A549 (cell line): ENCODE measurements at regions not wholly inside any gene's neighbourhood (a gene's known extent, or its start where the extent isn't known, plus 50 kb on each side); places are given as distances from the start of the nearest gene placed in this dataset.

Experiments
- ATAC-seq, 2 experiments: fragments of 200-7000 bp in 1 of 2; fragments of >200 bp in 1 of 2; cut with Nextera tagmentation in 1 of 2; cut with Tn5 transposase in 1 of 2; 3 replicates each; pipeline versions ENCODE4 v1.8.0 to v1.9.1; 2018 to 2020; ENCODE audit warnings: mild to moderate bottlenecking in 1 of 2, moderate library complexity in 1 of 2
- CTCF ChIA-PET: fragments of 300-600 bp; sonication (Branson Sonifier 250); formaldehyde crosslinking; extraction: SDS; loops from one replicate; lab custom pipeline; 2021; ENCODE audit warnings: antibody characterized with exemption, inconsistent platforms; lab: Yijun Ruan, JAX
- POLR2A ChIA-PET: fragments of 350-600 bp; formaldehyde crosslinking; extraction: SDS; loops from one replicate; lab custom pipeline; 2021; ENCODE audit warnings: antibody characterized with exemption, inconsistent platforms; lab: Yijun Ruan, JAX
- DNase-seq, 2 experiments: peaks; one replicate each; pipeline versions ENCODE4 v3.0.0 to v3.0.0-alpha.2; 2011 to 2016; ENCODE audit warnings: low read depth in 1 of 2, low spot score in 1 of 2
- FAIRE-seq: peaks from 2 replicates; lab custom pipeline; 2011; peaks lifted over from hg19 to GRCh38; lab: Jason Lieb, UNC
- H3K27ac ChIP-seq, 2 experiments: fragments of >200 bp; sonication (Bioruptor Twin); formaldehyde crosslinking; 3 replicates each; pipeline ENCODE4 v1.5.1; 2016 to 2017
- H3K4me1 ChIP-seq: fragments of >200 bp; sonication (Bioruptor Twin); formaldehyde crosslinking; 3 replicates; pipeline ENCODE4 v1.6.1; 2016
- H3K4me2 ChIP-seq: fragments of >200 bp; sonication (Bioruptor Twin); formaldehyde crosslinking; 3 replicates; pipeline ENCODE4 v1.6.1; 2016
- H3K4me3 ChIP-seq: fragments of >200 bp; sonication (Bioruptor Twin); formaldehyde crosslinking; 3 replicates; pipeline ENCODE4 v1.5.1; 2016
- H3K9me3 ChIP-seq: fragments of >200 bp; sonication (Bioruptor Twin); formaldehyde crosslinking; 3 replicates; pipeline ENCODE4 v1.6.1; 2016
- CEBPB ChIP-seq, 2 experiments: fragments of >200 bp in 1 of 2; sonication (Bioruptor Twin) in 1 of 2; formaldehyde crosslinking in 1 of 2; IDR thresholded peaks; 2 replicates each; pipeline ENCODE4 v1.6.1; 2012 to 2016
- CHD2 ChIP-seq: fragments of 150-350 bp; IDR thresholded peaks from 2 replicates; pipeline ENCODE4 v1.6.1; 2014; ENCODE audit warnings: low read length; ENCODE audit not compliant: partially characterized antibody
- CTCF ChIP-seq: fragments of >200 bp; sonication (Bioruptor Twin); formaldehyde crosslinking; IDR thresholded peaks from 3 replicates; pipeline ENCODE4 v1.5.1; 2016
- ESRRA ChIP-seq: fragments of 150-350 bp; IDR thresholded peaks from 2 replicates; pipeline ENCODE4 v1.6.1; 2014; ENCODE audit warnings: mild to moderate bottlenecking, low read length, borderline replicate concordance
- FOSL2 ChIP-seq, 2 experiments: fragments of 450-650 bp in 1 of 2; fragments of >200 bp in 1 of 2; sonication (Bioruptor Twin) in 1 of 2; formaldehyde crosslinking; IDR thresholded peaks; 2 replicates each; pipeline versions ENCODE4 v1.5.0 to v1.6.1; 2016 to 2020; ENCODE audit warnings: mild to moderate bottlenecking in 1 of 2, moderate library complexity in 1 of 2
- GATA3 ChIP-seq: IDR thresholded peaks from 2 replicates; pipeline ENCODE4 v1.6.1; 2012; ENCODE audit warnings: borderline replicate concordance
- HDAC2 ChIP-seq: fragments of 200-600 bp; sonication (generic); IDR thresholded peaks from 2 replicates; pipeline ENCODE4 v1.6.1; 2016
- HES2 ChIP-seq: fragments of >200 bp; sonication (Bioruptor Twin); formaldehyde crosslinking; IDR thresholded peaks from 2 replicates; pipeline ENCODE4 v1.6.1; 2016
- HOXB13 ChIP-seq: fragments of 250-450 bp; sonication (Bioruptor Pico); IDR thresholded peaks from 2 replicates; pipeline ENCODE4 v1.5.0; 2020; ENCODE audit warnings: low read depth, mild to moderate bottlenecking, moderate library complexity
- HOXB5 ChIP-seq: fragments of 250-450 bp; sonication (Bioruptor Pico); IDR thresholded peaks from 2 replicates; pipeline ENCODE4 v1.5.0; 2020; ENCODE audit warnings: mild to moderate bottlenecking, moderate library complexity
- PHF8 ChIP-seq: fragments of 200-600 bp; sonication (generic); IDR thresholded peaks from 2 replicates; pipeline ENCODE4 v1.6.1; 2016; ENCODE audit warnings: low read depth, mild to moderate bottlenecking, antibody characterized with exemption, moderate library complexity, borderline replicate concordance
- POLR2AphosphoS2 ChIP-seq: conservative IDR thresholded peaks from 2 replicates; pipeline ENCODE4 v1.6.1; 2012; ENCODE audit warnings: low read length, improper control_type of control experiment, inconsistent platforms
- RAD21 ChIP-seq, 2 experiments: fragments of >200 bp in 1 of 2; sonication (Bioruptor Twin) in 1 of 2; formaldehyde crosslinking in 1 of 2; IDR thresholded peaks in 1 of 2; conservative IDR thresholded peaks in 1 of 2; 2 replicates in 1 of 2; 3 replicates in 1 of 2; pipeline ENCODE4 v1.6.1; 2012 to 2018; ENCODE audit warnings: inconsistent platforms in 1 of 2
- RARB ChIP-seq: fragments of 250-450 bp; sonication (Bioruptor Pico); IDR thresholded peaks from 2 replicates; pipeline ENCODE4 v1.8.0; 2021; ENCODE audit warnings: mild to moderate bottlenecking, moderate library complexity
- RFX5 ChIP-seq: fragments of 450-650 bp; IDR thresholded peaks from 2 replicates; pipeline ENCODE4 v1.7.1; 2014; ENCODE audit warnings: antibody characterized with exemption, mild to moderate bottlenecking, moderate library complexity
- RNF2 ChIP-seq: fragments of 200-600 bp; sonication (generic); IDR thresholded peaks from 2 replicates; pipeline ENCODE4 v1.6.1; 2016; ENCODE audit warnings: low read depth, mild to moderate bottlenecking, antibody characterized with exemption, moderate library complexity, borderline replicate concordance
- SMC3 ChIP-seq: fragments of >200 bp; sonication (Bioruptor Twin); formaldehyde crosslinking; IDR thresholded peaks from 3 replicates; pipeline ENCODE4 v1.6.1; 2018; ENCODE audit warnings: inconsistent platforms
- ZFP36 ChIP-seq: fragments of 450-650 bp; IDR thresholded peaks from 2 replicates; pipeline ENCODE4 v1.6.1; 2014; ENCODE audit warnings: borderline replicate concordance; ENCODE audit not compliant: partially characterized antibody
- WGBS: methylation state at CpG from one replicate; pipeline ENCODE4 v1.1.6; 2017; ENCODE audit errors: missing lambda C conversion rate; 5-methylcytosine and 5-hydroxymethylcytosine counted together
- TF ChIP-seq, protein P1 (sequence below): fragments of 150-350 bp; IDR thresholded peaks from 2 replicates; pipeline ENCODE4 v1.6.1; 2014; ENCODE audit warnings: low read depth, mild to moderate bottlenecking, low read length
- TF ChIP-seq, protein P2 (sequence below): fragments of 450-650 bp; IDR thresholded peaks from 2 replicates; pipeline ENCODE4 v1.6.1; 2014; ENCODE audit warnings: antibody characterized with exemption
- TF ChIP-seq, protein P3 (sequence below): fragments of >200 bp; sonication (Bioruptor Twin); formaldehyde crosslinking; IDR thresholded peaks from 3 replicates; pipeline ENCODE4 v1.6.1; 2016

- no peak for ATAC-seq
- no peak for DNase-seq
- TF ChIP-seq RAD21 (conservative IDR thresholded peaks at IDR 0.05 in 1 of 2, IDR thresholded peaks at IDR 0.05 in 1 of 2) (no peak), CTCF (no peak), HDAC2 (no peak), HOXB5 (CRISPR knock-in tag) (no peak), CEBPB (IDR thresholded peaks at IDR 0.05) (no peak), RNF2 (no peak)
- TF ChIP-seq, protein P1, sequence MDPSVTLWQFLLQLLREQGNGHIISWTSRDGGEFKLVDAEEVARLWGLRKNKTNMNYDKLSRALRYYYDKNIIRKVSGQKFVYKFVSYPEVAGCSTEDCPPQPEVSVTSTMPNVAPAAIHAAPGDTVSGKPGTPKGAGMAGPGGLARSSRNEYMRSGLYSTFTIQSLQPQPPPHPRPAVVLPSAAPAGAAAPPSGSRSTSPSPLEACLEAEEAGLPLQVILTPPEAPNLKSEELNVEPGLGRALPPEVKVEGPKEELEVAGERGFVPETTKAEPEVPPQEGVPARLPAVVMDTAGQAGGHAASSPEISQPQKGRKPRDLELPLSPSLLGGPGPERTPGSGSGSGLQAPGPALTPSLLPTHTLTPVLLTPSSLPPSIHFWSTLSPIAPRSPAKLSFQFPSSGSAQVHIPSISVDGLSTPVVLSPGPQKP = no peak
- TF ChIP-seq, protein P2, sequence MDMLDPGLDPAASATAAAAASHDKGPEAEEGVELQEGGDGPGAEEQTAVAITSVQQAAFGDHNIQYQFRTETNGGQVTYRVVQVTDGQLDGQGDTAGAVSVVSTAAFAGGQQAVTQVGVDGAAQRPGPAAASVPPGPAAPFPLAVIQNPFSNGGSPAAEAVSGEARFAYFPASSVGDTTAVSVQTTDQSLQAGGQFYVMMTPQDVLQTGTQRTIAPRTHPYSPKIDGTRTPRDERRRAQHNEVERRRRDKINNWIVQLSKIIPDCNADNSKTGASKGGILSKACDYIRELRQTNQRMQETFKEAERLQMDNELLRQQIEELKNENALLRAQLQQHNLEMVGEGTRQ = no peak
- Histone ChIP-seq H3K9me3 (no peaks in the 10 kb centered on the region), H3K4me1 (no peaks in the 10 kb centered on the region), H3K4me3 (no peak overlapping the region), H3K27ac (no peak overlapping the region), H3K4me2 (no peak overlapping the region)
- WGBS = 89% methylated on average over 9 of the region's 9 CpGs
- FAIRE-seq = no peak
- ChIA-PET POLR2A (no interaction called here), CTCF (no interaction called here)
Observed at GRCh38 chr6:2465336-2465735, 219.9 kb upstream of the GMDS start.

DNA sequence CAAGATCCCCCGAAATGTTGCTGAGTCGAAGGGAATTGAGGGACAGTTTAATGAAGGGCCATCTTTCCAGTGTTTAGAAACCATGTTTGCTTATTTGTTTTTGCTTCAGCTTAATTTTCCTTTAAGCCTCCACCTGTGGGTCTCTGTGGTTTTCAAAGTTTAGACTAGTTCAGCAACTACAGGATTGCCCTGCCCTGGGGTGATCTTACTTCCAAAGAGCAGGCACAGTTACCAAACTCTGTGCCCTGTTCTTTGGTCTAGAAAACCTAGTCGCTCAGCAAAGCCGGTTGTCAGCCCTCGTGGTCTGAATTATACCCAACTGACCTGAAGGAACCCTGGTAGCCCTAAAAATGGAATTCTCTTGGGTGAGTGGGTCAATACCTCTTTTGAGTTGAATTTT lies 219.2 kb upstream of the GMDS start:
- FAIRE-seq (no peak), ATAC-seq (no peak), DNase-seq (no peak)
- TF ChIP-seq GATA3 (no peak), CHD2 (no peak), POLR2AphosphoS2 (no peak), RARB (CRISPR knock-in tag) (no peak)
- TF ChIP-seq, protein P3, sequence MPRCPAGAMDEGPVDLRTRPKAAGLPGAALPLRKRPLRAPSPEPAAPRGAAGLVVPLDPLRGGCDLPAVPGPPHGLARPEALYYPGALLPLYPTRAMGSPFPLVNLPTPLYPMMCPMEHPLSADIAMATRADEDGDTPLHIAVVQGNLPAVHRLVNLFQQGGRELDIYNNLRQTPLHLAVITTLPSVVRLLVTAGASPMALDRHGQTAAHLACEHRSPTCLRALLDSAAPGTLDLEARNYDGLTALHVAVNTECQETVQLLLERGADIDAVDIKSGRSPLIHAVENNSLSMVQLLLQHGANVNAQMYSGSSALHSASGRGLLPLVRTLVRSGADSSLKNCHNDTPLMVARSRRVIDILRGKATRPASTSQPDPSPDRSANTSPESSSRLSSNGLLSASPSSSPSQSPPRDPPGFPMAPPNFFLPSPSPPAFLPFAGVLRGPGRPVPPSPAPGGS = no peak
- ChIA-PET CTCF (no interaction called here), POLR2A (no interaction called here)
- Histone ChIP-seq H3K4me2 (no peak overlapping the region), H3K27ac (no peak overlapping the region), H3K9me3 (no peaks in the 10 kb centered on the region), H3K4me3 (no peak overlapping the region), H3K4me1 (no peaks in the 10 kb centered on the region)
- 91% methylated on average over 5 of the region's 5 CpGs for WGBS

DNA sequence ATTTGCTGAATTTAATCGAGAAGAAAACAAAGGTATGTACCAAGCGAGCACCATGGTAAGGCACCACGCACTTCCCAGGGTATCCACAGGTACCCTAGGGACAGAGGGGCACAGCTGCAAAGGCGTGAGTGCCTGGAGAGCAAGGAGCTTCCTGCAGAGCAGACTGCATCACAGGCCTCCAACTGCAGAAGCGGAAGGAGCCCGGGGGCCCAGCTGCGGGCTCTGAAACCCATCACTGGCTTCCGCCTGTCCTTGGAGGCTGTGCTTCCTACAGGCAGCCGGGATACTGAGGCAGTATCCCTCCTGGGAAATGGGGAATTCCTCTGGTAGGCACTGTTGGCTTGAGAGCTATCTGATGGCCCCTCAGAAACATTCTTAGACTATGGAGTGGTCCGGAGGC lies 217.4 kb upstream of the GMDS start:
- Histone ChIP-seq H3K4me2 (no peak overlapping the region), H3K4me3 (no peak overlapping the region), H3K27ac (no peak overlapping the region), H3K4me1 (no peaks in the 10 kb centered on the region), H3K9me3 (no peaks in the 10 kb centered on the region)
- no peak for DNase-seq
- no peak for TF ChIP-seq RFX5
- no peak for TF ChIP-seq PHF8
- TF ChIP-seq ZFP36 = no peak
- TF ChIP-seq ESRRA = no peak
- TF ChIP-seq FOSL2 (IDR thresholded peaks at IDR 0.05) = no peak
- no peak for TF ChIP-seq FOSL2 (CRISPR knock-in tag; IDR thresholded peaks at IDR 0.05)
- TF ChIP-seq HES2 = no peak
- TF ChIP-seq HOXB13 (CRISPR knock-in tag) = no peak
- no peak for TF ChIP-seq SMC3
- no peak for FAIRE-seq
- ChIA-PET CTCF (no interaction called here), POLR2A (no interaction called here)
- 74% methylated on average over 6 of the region's 10 CpGs for WGBS
- no peak for ATAC-seq
